GM12891 (cell line): ENCODE measurements at regions not wholly inside any gene's neighbourhood (a gene's known extent, or its start where the extent isn't known, plus 50 kb on each side); places are given as distances from the start of the nearest gene placed in this dataset.

Experiments
- PAX5 ChIP-seq: IDR thresholded peaks from 2 replicates; pipeline ENCODE4 v1.6.1; 2011; ENCODE audit warnings: low read length, moderate library complexity, mild to moderate bottlenecking; ENCODE audit not compliant: insufficient read depth, severe bottlenecking
- POLR2A ChIP-seq: IDR thresholded peaks from 2 replicates; pipeline ENCODE4 v1.6.1; 2011; ENCODE audit warnings: low read depth, low read length, control low read depth
- POLR2AphosphoS5 ChIP-seq: IDR thresholded peaks from 2 replicates; pipeline ENCODE4 v1.6.1; 2011; ENCODE audit warnings: low read depth, low read length, control low read depth
- POU2F2 ChIP-seq: IDR thresholded peaks from 2 replicates; pipeline ENCODE4 v1.6.1; 2011; ENCODE audit warnings: low read depth, mild to moderate bottlenecking, control low read depth, low read length, moderate library complexity
- TAF1 ChIP-seq: IDR thresholded peaks from 2 replicates; pipeline ENCODE4 v1.6.1; 2011; ENCODE audit warnings: low read depth, low read length, control low read depth

DNA sequence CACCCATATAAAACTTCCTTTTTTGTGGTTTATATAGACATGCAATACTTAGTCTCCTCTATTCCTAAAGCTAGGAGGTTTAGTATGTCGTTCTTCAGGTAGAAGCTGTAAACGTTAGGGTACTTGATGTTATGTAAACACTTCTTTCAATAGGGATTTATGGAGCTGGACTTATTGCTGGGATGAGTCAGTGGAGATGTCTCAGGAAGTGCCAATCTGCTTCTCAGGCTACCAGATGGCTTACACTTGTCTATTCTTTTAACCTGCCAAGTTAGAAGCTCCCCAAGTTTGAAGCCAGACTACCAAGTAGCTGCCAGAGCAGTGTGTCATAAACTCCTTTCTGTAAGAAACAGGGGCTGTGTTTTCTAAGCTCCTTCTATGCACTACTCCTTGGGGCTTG lies 756.5 kb upstream of the LRRTM1 start:
- TF ChIP-seq POLR2AphosphoS5, result no peak
- TF ChIP-seq TAF1, result no peak
- TF ChIP-seq POLR2A, result no peak
- TF ChIP-seq PAX5, result no peak
- TF ChIP-seq POU2F2, result no peak
